ENCODE measurements at regions not wholly inside any gene's neighbourhood (a gene's known extent, or its start where the extent isn't known, plus 50 kb on each side); places are given as distances from the start of the nearest gene placed in this dataset.

- H3K4me1 ChIP-seq = no peaks in the 10 kb centered on the region
- TF ChIP-seq, protein P1, sequence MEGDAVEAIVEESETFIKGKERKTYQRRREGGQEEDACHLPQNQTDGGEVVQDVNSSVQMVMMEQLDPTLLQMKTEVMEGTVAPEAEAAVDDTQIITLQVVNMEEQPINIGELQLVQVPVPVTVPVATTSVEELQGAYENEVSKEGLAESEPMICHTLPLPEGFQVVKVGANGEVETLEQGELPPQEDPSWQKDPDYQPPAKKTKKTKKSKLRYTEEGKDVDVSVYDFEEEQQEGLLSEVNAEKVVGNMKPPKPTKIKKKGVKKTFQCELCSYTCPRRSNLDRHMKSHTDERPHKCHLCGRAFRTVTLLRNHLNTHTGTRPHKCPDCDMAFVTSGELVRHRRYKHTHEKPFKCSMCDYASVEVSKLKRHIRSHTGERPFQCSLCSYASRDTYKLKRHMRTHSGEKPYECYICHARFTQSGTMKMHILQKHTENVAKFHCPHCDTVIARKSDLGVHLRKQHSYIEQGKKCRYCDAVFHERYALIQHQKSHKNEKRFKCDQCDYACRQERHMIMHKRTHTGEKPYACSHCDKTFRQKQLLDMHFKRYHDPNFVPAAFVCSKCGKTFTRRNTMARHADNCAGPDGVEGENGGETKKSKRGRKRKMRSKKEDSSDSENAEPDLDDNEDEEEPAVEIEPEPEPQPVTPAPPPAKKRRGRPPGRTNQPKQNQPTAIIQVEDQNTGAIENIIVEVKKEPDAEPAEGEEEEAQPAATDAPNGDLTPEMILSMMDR (IDR thresholded peaks at IDR 0.05) = no peak
Measured at GRCh38 chr4:154143720-154144119, 347.9 kb downstream of the DCHS2 start.

DNA sequence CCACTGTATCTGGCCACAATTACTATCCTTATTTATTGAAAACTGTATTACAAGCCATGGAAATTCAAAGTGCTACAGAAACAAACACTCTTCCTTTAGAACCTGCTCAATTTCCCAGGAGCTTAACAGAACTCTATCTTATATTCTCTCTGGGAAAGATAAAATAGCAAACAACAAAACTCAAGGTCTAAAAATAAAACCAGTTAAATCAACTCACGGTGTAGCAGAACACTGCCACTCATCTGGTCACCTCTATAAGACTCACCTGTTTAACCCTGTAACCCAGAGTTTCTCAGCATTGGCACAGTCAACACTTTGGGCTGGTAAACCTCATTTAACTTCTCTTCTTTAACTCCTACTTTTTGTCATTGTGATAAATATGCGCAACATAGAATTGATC, 348.9 kb downstream of the DCHS2 start:
- Histone ChIP-seq H3K27me3 (ENCODE audit: low read depth) (no peaks in the 10 kb centered on the region), H3K27ac (no peak overlapping the region), H3K36me3 (no peaks in the 10 kb centered on the region), H3K4me1 (no peaks in the 10 kb centered on the region), H3K4me3 (no peak overlapping the region), H3K9me3 (no peaks in the 10 kb centered on the region)
- TF ChIP-seq, protein P1 (IDR thresholded peaks at IDR 0.05) = no peak
- DNase-seq (no peak), ATAC-seq (no peak)
- intact Hi-C loops (cut with DNase I) = no loop called here

More at GRCh38 chr4:154143720-154144119, 347.9 kb downstream of the DCHS2 start:
- Histone ChIP-seq H3K9me3 (no peaks in the 10 kb centered on the region), H3K36me3 (no peaks in the 10 kb centered on the region), H3K27me3 (ENCODE audit: low read depth) (no peaks in the 10 kb centered on the region), H3K27ac (no peak overlapping the region), H3K4me3 (no peak overlapping the region)
- ATAC-seq (no peak), DNase-seq (no peak)
- intact Hi-C loops (cut with DNase I) = no loop called here

- no peak overlapping the region for H3K4me3 ChIP-seq
- no peak overlapping the region for H3K27ac ChIP-seq
- no peaks in the 10 kb centered on the region for H3K36me3 ChIP-seq
- TF ChIP-seq, protein P1 (IDR thresholded peaks at IDR 0.05) = no peak
- DNase-seq = no peak
- intact Hi-C loops (cut with DNase I) = no loop called here
- H3K4me1 ChIP-seq = no peaks in the 10 kb centered on the region
- no peaks in the 10 kb centered on the region for H3K9me3 ChIP-seq
- no peaks in the 10 kb centered on the region for H3K27me3 ChIP-seq (ENCODE audit: low read depth)
- ATAC-seq = no peak
Measured at GRCh38 chr4:154140869-154141268, 350.7 kb downstream of the DCHS2 start.

- no peaks in the 10 kb centered on the region for H3K27me3 ChIP-seq (ENCODE audit: low read depth)
- no peaks in the 10 kb centered on the region for H3K9me3 ChIP-seq
- intact Hi-C loops (cut with DNase I) = no loop called here
- no peaks in the 10 kb centered on the region for H3K36me3 ChIP-seq
- no peaks in the 10 kb centered on the region for H3K4me1 ChIP-seq
- no peak overlapping the region for H3K4me3 ChIP-seq
- no peak overlapping the region for H3K27ac ChIP-seq
- TF ChIP-seq, protein P1 (IDR thresholded peaks at IDR 0.05) = no peak
- ATAC-seq = no peak
- DNase-seq = no peak
Measured at GRCh38 chr4:154137320-154137905, 348.5 kb upstream of the SFRP2 start.

GRCh38 chr4:154135576-154135975, 346.7 kb upstream of the SFRP2 start:
- TF ChIP-seq, protein P1 (IDR thresholded peaks at IDR 0.05) = no peak
- Histone ChIP-seq H3K27me3 (ENCODE audit: low read depth) (no peaks in the 10 kb centered on the region), H3K4me3 (no peak overlapping the region), H3K4me1 (no peaks in the 10 kb centered on the region), H3K9me3 (no peaks in the 10 kb centered on the region), H3K27ac (no peak overlapping the region), H3K36me3 (no peaks in the 10 kb centered on the region)
- intact Hi-C loops (cut with DNase I) = no loop called here
- DNase-seq = no peak
- no peak for ATAC-seq
